HUES64 (cell line): ENCODE measurements at regions not wholly inside any gene's neighbourhood (a gene's known extent, or its start where the extent isn't known, plus 50 kb on each side); places are given as distances from the start of the nearest gene placed in this dataset.
A peak's percentile ranks its signal among the peaks of the same experiment; 100 is the strongest.

Source experiments
- H3K27ac ChIP-seq: 2 replicates; pipeline ENCODE4 v1.7.0; 2013; ENCODE audit warnings: low read depth, low read length, inconsistent platforms
- H3K27me3 ChIP-seq: 2 replicates; pipeline ENCODE4 v1.6.1; 2013; ENCODE audit warnings: mild to moderate bottlenecking, low read length; ENCODE audit not compliant: insufficient read depth
- H3K36me3 ChIP-seq: 2 replicates; pipeline ENCODE4 v1.6.1; 2013; ENCODE audit warnings: mild to moderate bottlenecking, low read length; ENCODE audit not compliant: insufficient read depth
- H3K4me1 ChIP-seq: 2 replicates; pipeline ENCODE4 v1.6.1; 2013; ENCODE audit warnings: mild to moderate bottlenecking, low read length, moderate library complexity; ENCODE audit not compliant: insufficient read depth
- H3K4me3 ChIP-seq: 2 replicates; pipeline ENCODE4 v1.5.1; 2013; ENCODE audit warnings: mild to moderate bottlenecking, low read length, moderate library complexity
- H3K9ac ChIP-seq: 2 replicates; pipeline ENCODE4 v1.6.1; 2013; ENCODE audit warnings: mild to moderate bottlenecking, low read depth, low read length
- H3K9me3 ChIP-seq: 2 replicates; pipeline ENCODE4 v1.6.1; 2013; ENCODE audit warnings: low read depth, low read length; ENCODE audit not compliant: insufficient read depth
- WGBS: fragments of 150-250, 120-280 bp; methylation state at CpG from one replicate; pipeline ENCODE4 v1.1.7; 2013; ENCODE audit warnings: missing lambda C conversion rate; 5-methylcytosine and 5-hydroxymethylcytosine counted together

GRCh38 chrX:40449956-40450706 is 130.6 kb upstream of the ATP6AP2 start:
- Histone ChIP-seq H3K27me3 (no peaks in the 10 kb centered on the region), H3K4me3 (no peak overlapping the region), H3K4me1 (no peaks in the 10 kb centered on the region), H3K9me3 (no peaks in the 10 kb centered on the region; the same call in 1 of the 2 replicates), H3K36me3 (no peaks in the 10 kb centered on the region), H3K9ac (no peak overlapping the region), H3K27ac (no peak overlapping the region)
- WGBS, result 83% methylated on average over 7 of the region's 8 CpGs

- no peaks in the 10 kb centered on the region for H3K36me3 ChIP-seq
- H3K9ac ChIP-seq, result no peak overlapping the region
- H3K27ac ChIP-seq, result no peak overlapping the region
- no peaks in the 10 kb centered on the region for H3K9me3 ChIP-seq
- no peak overlapping the region for H3K4me3 ChIP-seq
- H3K4me1 ChIP-seq, result no peaks in the 10 kb centered on the region
- H3K27me3 ChIP-seq, result no peaks in the 10 kb centered on the region
- 94% methylated on average over 7 of the region's 7 CpGs for WGBS
Observed at GRCh38 chrX:40449396-40449795, 131.4 kb upstream of the ATP6AP2 start.

DNA sequence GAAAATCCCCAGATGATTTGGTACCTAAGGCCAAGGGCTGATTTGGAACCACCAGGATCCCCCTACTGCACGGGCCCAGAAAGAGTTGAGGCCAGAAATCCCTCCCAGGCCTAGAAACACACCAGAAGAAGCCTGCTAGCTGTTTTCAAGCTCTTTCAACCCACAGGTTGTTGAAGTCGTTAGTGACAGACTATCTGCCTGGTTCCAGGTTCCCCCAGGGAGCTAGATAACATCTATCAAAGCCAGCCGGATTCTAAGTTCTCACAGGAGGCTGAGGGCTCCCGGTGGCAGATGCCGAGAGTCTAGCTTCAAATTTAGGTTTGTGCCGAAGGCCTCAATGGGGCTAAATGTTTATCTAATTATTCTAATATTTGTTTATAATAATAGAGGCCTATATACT is 132.0 kb upstream of the ATP6AP2 start:
- Histone ChIP-seq H3K9me3 (no peaks in the 10 kb centered on the region), H3K9ac (no peak overlapping the region), H3K4me1 (no peaks in the 10 kb centered on the region), H3K4me3 (no peak overlapping the region), H3K27me3 (no peaks in the 10 kb centered on the region), H3K36me3 (no peaks in the 10 kb centered on the region), H3K27ac (no peak overlapping the region)
- WGBS, result 81% methylated on average over 5 of the region's 6 CpGs

DNA sequence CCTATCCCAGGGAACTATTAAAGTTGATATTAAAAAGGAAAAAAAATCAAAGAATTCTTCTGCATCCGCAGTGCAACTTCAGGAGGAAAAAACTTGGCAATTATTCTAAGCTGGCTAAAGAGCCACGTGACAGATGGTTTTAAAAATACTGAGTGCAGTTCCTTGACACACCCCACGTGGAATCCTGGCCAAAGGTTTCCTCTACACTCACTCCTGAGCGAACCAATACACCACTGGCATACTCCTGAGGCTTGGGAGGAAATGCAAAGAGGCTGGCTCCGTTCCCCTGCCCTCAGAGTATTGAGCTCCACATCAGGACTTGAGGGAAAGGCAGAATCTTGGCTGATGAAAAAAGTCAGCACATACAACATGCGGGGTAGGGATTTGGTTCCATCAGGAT is 133.8 kb upstream of the ATP6AP2 start:
- Histone ChIP-seq H3K9me3 (no peaks in the 10 kb centered on the region), H3K4me1 (no peaks in the 10 kb centered on the region), H3K27ac (no peak overlapping the region), H3K9ac (no peak overlapping the region), H3K4me3 (no peak overlapping the region), H3K27me3 (no peaks in the 10 kb centered on the region), H3K36me3 (no peaks in the 10 kb centered on the region)
- 86% methylated on average over 6 of the region's 6 CpGs for WGBS

GRCh38 chrX:40445691-40446090 is 135.1 kb upstream of the ATP6AP2 start:
- 90% methylated on average over 3 of the region's 3 CpGs for WGBS
- Histone ChIP-seq H3K9ac (no peak overlapping the region), H3K27me3 (no peaks in the 10 kb centered on the region), H3K27ac (no peak overlapping the region), H3K9me3 (no peaks in the 10 kb centered on the region), H3K36me3 (no peaks in the 10 kb centered on the region), H3K4me3 (no peak overlapping the region), H3K4me1 (no peaks in the 10 kb centered on the region)

GRCh38 chrX:40444798-40445496 is 135.8 kb upstream of the ATP6AP2 start:
- no peak overlapping the region for H3K4me3 ChIP-seq
- H3K9ac ChIP-seq, result no peak overlapping the region
- no peaks in the 10 kb centered on the region for H3K4me1 ChIP-seq
- H3K9me3 ChIP-seq, result no peaks in the 10 kb centered on the region
- H3K27me3 ChIP-seq, result no peaks in the 10 kb centered on the region
- 60% methylated on average over 12 of the region's 12 CpGs for WGBS
- no peaks in the 10 kb centered on the region for H3K36me3 ChIP-seq
- H3K27ac ChIP-seq, result no peak overlapping the region

DNA sequence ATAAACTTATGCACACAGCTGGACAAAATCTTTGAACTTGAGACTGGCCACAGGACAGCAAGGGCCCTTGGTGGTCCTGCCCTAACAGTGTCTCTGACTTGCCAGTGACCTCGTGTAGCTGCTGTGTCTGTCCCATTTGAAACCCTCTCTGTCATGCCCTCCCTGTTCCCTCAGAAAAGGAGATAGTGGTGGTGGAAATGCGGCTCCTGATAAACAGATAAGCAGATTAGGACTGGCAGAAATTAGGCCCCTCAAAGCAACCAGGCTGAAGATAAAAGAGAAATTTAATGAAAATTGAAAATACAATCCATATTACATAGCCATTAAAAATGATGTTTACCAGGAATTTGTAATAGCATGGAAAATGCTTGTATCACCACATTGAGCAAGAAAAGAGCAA is 136.6 kb upstream of the ATP6AP2 start:
- Histone ChIP-seq H3K27me3 (no peaks in the 10 kb centered on the region), H3K9me3 (no peaks in the 10 kb centered on the region), H3K9ac (no peak overlapping the region), H3K36me3 (no peaks in the 10 kb centered on the region), H3K27ac (no peak overlapping the region), H3K4me3 (no peak overlapping the region), H3K4me1 (no peaks in the 10 kb centered on the region)
- WGBS, result 43% methylated on average over 1 of the region's 2 CpGs

DNA sequence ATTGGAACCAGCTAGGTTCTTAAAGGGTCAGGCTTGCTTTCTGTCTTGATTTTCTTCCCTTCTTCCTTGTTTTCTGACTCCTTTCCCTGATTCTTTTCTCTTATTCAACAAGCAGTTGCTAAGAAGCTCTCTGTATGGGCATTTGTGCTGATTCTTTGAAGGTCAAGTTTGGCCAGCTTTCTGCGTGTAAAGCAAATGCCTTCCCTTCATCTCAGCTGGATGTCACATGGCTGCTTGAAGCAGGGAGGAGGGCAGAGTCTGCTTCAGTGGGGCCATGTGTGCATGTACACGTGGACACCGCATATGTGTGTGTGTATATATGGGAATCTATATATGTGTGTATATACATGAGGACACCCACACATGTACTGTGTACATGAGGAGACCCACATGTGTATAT is 139.9 kb upstream of the ATP6AP2 start:
- H3K27ac ChIP-seq, result no peak overlapping the region
- H3K9me3 ChIP-seq, result no peaks in the 10 kb centered on the region
- H3K4me1 ChIP-seq, result no peaks in the 10 kb centered on the region
- H3K36me3 ChIP-seq, result no peaks in the 10 kb centered on the region
- no peak overlapping the region for H3K4me3 ChIP-seq
- no peak overlapping the region for H3K9ac ChIP-seq
- H3K27me3 ChIP-seq, result no peaks in the 10 kb centered on the region
- 85% methylated on average over 1 of the region's 3 CpGs for WGBS

DNA sequence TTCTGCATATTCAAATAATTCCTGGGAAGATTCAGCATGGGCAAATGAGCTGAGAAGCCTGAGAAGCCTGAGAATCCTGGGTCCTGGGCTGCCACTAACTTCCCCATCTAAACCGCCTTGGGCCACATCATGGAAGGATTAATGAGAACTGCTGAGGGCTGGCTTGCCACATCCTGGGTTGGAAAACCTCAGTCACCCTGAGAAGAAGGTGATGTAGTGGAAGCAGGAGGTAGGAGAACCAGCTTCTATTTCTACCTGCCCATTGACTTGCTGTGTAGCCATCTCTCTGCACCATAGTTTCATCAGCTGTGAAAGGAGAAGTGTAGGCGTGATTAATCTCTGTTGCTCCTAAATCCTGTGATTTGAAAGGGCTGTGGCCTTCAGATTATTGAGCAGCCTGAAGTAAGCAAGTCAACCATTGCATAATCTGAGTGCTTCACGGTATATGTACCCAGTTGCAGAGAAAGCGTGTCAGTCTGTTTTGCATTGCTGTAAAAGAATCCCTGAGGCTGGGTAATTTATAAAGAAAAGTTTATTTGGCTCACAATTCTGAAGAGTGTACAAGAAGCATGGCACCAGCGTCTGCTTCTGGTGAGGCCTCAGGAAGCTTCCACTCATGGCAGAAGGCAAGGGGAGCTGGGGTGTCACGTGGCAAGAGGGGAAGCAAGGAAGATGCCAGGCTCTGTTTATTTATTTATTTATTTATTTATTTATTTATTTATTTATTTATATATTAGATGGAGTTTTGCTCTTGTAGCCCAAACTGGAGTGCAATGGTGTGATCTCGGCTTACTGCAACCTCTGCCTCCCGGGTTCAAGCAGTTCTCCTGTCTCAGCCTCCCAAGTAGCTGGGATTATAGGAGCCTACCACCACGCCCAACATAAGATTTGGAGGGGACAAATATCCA is 140.9 kb upstream of the ATP6AP2 start:
- no peaks in the 10 kb centered on the region for H3K36me3 ChIP-seq
- H3K4me1 ChIP-seq, result peaks cover 8% of the 10 kb centered on the region; the same call in 1 of the 2 replicates
- H3K9me3 ChIP-seq, result no peaks in the 10 kb centered on the region
- no peaks in the 10 kb centered on the region for H3K27me3 ChIP-seq
- H3K27ac ChIP-seq, result no peak overlapping the region
- WGBS, result 91% methylated on average over 7 of the region's 9 CpGs
- H3K4me3 ChIP-seq, result no peak overlapping the region
- no peak overlapping the region for H3K9ac ChIP-seq

GRCh38 chrX:40437348-40437747 is 143.4 kb upstream of the ATP6AP2 start:
- WGBS, result 93% methylated on average over 4 of the region's 4 CpGs

DNA sequence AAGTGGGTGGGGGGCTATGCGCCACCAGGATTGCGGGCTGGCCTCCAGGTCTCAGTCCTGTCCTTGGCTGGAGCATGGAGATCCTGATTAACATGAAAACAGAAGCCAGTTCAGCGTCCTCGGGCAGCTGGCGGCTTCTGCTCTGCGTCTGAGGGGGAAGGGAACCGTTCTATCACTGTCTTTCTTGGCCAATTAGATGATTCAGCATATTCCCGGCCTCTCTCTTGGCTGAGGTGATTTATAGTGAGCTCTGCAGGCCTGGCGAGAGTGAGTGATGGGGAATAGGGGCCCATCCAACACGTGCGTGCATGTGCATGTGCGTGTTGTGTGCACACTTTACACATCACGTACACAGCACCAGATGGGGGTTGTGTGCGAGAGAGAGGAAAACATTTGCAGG is 145.8 kb upstream of the ATP6AP2 start:
- peak overlapping the region; percentile 25; the same call in 1 of the 2 replicates for H3K9ac ChIP-seq
- H3K27me3 ChIP-seq, result no peaks in the 10 kb centered on the region
- no peaks in the 10 kb centered on the region for H3K36me3 ChIP-seq
- no peak overlapping the region for H3K4me3 ChIP-seq
- H3K27ac ChIP-seq, result 0 out of 2 replicates have a peak overlapping the region, but pooled peaks have one; percentile 25
- peaks cover 13% of the 10 kb centered on the region; the same call in 1 of the 2 replicates for H3K4me1 ChIP-seq
- WGBS, result 15% methylated on average over 9 of the region's 14 CpGs
- H3K9me3 ChIP-seq, result no peaks in the 10 kb centered on the region

More at GRCh38 chrX:40437348-40437747, 143.4 kb upstream of the ATP6AP2 start:
- H3K36me3 ChIP-seq, result no peaks in the 10 kb centered on the region
- no peaks in the 10 kb centered on the region for H3K27me3 ChIP-seq
- no peak overlapping the region for H3K9ac ChIP-seq
- H3K9me3 ChIP-seq, result no peaks in the 10 kb centered on the region
- H3K27ac ChIP-seq, result no peak overlapping the region
- peaks cover 13% of the 10 kb centered on the region; the same call in 1 of the 2 replicates for H3K4me1 ChIP-seq
- H3K4me3 ChIP-seq, result no peak overlapping the region
